Hypothalamus (tissue), 51 donors: ENCODE measurements at regions not wholly inside any gene's neighbourhood (a gene's known extent, or its start where the extent isn't known, plus 50 kb on each side); places are given as distances from the start of the nearest gene placed in this dataset.
"Not testable (repeated sequence)": the region's sequence is repeated elsewhere in the genome, so short reads cannot be mapped to it uniquely, and the experiment has no call there.

ENCODE experiments used
- DNase-seq, 51 donors: peaks; one replicate each; lab custom pipeline; 2025; lab: John Stamatoyannopoulos, UW

DNA sequence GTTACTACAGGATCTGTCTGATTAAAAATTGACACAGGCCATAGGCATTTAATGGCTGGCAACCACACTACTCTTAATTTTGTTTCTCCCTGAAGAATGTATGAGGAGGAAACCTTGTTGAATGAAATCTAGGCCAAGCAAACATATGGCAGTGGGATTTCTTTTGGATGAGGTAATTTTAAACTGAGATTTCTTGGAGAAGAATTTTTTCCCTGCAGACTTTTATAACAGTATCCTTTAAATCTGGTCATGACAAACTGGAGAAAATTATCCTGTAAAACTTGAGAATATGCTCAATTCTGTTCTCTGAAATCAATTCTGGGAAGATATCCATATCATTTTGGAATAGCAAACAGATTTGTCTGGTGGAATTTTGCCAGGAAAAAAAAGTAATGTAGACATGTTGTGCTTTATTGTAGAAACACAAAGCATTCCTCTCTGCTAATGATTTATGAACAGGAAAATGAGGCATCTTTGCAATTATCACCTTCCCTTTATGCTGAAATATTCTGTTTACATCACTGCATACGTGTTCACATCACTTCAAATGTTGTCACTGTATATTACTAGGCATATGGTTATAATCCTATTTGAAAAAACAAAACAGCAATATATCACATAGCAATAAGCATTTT is 108.3 kb upstream of the ARSJ start:
- no peak for DNase-seq

DNA sequence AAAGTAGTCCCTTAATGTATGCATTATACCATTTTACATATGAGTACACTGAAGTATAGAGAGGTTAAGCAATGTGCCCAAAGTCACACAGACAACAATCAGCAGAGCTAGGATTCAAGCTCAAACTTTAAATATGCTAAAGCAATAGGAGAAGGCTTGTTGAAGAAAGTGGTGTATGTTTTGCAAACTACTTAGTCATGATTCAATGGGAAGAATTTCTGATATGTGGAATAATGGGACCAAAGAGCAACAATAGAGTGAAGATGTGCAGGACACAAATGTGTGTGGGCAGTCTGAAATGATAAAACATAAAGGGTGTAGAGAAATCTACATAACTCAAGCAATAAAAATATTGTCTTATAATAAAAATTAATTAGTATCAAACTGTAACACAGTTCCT is 109.0 kb upstream of the ARSJ start:
- no peak for DNase-seq

DNA sequence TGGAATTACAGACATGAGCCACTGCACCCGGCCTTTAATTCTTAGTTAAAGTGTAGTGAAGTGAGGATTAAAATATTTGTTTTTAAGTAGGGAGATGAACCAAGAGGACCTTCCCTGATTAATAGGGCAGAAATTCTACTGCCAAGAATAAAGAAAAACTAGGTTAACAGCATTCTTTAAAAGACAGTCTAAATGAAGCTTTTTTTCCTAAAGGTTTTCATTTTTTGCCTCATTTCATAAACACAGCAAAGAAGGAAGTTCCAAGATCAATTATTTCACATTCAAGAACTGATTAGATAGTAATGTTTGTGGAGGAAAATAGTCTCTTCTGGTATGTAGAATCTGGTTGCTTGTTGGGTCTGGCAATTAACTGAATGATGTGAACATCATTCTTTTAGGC is 112.1 kb upstream of the ARSJ start:
- no peak for DNase-seq

DNA sequence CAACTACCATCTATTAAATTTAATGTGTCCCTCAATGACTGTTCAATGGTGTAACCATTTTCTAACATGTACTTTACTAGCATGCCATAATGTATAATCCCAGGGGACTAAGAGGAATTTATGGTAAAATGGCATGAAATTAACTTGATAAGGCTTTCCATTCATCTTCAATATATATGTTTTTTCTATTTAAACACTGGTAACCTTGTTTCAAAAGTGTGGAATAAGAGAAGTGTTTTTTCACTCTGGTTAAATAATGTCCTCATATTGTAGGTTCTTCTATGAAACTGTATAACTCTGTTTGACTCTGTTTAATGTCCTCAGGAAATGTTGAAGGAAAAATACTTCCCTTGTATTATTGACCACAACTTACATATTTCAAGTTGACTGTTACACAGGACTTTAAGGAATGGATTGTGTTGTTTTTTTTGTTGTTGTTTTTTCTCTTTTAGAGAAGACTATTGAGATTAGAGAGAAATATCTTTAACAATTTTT is 113.8 kb upstream of the ARSJ start:
- DNase-seq = no peak

DNA sequence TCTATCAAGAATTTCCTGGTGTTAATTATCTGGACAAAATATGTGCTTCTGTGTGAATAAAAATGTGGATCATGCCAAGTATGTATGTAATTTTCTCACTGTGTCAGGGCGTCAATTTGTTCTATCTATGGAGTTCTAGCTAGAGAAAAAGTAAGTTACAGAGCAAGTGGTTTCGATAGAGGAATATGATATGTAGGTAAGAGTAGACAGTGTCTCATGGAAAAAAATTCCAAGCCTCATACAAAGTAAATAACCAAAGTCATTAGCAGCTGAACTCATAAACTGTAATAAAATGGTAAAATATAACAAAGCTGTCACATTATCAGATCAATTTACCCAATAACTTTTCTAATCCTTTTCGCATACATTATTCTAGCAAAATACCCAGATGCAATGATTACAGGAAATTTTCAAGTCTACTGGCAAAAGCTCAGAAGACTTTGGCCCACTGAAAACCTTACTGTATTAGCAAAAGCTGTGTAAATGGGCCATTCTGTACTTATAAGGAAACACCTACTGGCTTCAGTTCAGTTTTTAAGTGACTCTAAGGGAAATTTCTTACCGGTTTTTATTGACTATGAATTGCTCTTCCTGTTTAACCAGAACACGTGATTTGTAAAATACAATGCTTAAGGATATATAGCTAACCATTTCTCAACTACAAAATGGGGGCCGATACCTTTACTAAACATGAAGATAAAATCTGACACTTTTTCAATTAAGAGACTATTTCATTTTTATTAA is 121.0 kb upstream of the ARSJ start:
- DNase-seq = no peak

DNA sequence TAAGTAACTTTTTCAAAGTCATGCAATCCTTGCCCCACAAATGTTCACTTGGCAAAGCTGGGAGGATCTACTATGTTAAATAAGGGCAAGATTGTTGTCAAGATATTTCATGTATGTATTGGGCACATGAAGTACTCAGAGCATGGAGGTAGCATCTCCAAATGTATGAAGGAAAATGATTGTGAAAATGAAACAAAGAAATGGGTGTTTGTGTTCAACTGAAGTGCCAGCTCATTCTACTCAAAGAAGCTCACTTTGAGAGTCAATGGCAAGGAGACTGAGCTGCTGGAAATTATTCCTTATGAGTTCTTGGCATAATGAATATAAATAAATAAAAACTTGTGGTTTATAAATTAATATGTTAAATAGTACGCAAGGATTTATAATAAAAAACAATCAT is 124.5 kb upstream of the ARSJ start:
- no peak for DNase-seq

DNA sequence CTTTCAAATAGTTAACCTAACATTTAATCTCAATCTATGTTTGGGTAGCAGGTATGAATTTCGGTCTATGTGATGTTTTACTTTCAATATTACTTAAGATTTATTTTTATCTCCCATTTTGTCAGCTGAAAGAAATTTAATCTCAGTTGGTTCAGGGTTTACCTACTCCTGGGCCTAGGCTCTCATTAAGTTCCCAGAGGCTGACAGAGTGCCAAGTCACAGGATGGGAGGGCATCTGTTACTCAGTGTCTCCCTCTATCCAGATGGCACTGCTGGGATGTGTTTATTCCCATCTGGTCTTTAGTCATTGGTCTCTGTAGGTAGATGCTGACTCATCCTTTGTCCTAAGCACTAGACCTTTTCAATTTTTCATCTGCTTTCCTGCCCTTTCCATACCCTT is 129.4 kb upstream of the ARSJ start:
- DNase-seq = no peak

DNA sequence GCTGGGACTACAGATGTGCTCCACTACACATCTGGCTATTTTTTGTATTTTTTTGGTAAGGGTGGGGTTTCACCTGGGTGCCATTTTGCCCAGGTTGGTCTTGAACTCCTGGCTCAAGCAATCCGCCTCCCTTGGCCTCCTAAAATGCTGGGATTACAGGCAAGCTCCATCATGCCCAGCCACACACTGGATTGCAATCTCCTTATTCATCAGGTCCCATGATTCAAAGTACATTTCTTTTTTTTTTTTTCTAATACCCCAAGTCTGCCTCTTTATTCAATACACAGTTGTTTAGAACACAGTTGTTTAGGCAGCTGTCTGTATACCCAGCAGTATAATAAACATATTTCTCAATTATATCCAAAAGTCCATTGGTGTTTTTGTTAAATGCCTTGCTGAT is 130.3 kb upstream of the ARSJ start:
- no peak for DNase-seq

DNA sequence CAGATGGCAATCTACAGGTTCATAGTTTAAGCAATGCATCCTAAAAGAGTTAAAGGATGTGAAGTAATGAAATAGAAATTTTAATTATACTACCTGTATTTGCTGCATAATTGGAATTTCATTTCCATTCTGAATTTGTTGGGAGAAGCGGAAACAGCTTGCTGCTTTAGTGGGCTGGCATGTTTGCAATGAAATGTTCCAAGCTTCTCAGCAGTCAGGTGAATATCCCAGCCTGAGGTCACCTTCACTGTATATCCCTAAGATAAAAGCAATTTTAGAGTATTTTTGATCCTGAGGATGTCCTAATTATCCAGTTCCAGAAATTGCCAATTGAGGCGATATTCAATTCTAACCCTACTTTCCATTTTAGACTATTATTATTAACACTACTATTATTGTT is 136.1 kb upstream of the ARSJ start:
- no peak for DNase-seq

DNA sequence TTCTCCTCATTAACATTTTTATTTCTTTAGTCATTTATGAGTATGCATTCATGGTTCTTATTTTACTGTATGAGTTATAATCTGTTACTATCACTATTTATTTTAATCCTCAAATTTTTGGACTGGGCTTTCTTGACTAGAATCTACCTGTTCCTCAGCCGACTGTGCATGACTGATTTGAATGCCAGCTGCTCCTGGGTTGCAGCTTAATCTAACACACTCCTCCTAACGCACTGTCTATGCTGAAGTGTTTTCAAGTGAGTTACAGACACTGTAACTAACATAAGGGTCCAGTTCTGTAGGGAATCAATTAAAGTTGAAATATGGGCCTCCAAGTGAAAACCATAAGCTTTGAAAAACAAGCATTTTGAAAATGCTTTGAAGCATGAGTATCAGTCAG is 137.4 kb upstream of the ARSJ start:
- DNase-seq = no peak

DNA sequence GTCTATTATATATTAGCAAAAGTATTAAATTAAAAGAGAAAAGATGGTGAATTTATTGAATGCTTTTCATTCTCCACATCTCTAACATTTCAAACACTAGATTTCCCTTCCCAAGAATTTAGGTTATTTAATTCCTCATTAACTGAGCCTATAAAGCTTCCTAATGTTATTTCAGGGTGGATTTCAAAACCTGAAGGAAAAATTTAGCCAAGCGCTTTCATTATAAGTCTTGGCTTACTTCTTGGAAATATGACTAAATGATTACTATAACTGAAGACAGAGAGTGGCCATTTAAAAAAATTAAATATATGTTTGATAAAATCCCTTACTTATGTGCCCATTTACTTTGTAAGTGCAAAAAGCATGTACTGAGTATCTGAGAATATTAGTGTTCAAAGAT is 141.8 kb upstream of the ARSJ start:
- DNase-seq = no peak

DNA sequence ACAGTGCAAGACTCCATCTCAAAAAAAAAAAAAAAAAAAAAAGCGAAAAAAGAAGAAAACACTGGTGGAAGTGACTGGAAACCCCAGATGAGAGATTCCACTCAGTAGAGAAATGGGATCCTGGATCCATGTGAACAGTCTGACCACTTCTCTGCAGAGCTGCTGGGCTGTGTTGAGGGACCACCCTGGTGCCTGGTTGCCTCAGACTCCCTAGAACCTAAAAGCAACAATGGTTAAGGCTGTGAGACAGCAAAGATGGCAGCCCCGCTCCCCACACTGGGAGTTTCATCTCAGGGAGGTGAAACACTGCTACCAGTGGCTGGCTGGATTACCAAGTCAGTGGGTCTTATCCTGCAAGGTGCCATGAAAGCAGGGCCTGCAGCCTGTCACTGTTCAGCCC is 152.8 kb upstream of the ARSJ start:
- DNase-seq = no peak

DNA sequence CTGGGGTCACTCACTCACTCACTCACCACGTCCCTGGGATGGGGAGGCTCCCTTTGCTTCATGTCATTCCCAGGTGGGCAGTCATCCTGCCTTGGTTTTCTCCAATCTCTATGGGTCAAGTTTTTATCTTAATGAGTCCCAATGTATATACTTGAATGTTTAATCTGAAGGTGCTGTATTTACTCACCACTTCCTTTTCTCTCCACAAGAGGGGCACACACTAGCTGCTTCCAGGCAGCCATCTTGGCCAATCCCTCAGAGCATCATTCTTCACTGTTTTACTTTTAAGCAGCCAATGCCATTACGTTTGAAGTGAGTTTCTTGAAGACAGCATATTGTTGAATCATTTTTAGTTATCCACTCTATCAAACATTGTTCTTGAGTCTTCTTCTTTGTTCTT is 153.4 kb upstream of the ARSJ start:
- DNase-seq = no peak

DNA sequence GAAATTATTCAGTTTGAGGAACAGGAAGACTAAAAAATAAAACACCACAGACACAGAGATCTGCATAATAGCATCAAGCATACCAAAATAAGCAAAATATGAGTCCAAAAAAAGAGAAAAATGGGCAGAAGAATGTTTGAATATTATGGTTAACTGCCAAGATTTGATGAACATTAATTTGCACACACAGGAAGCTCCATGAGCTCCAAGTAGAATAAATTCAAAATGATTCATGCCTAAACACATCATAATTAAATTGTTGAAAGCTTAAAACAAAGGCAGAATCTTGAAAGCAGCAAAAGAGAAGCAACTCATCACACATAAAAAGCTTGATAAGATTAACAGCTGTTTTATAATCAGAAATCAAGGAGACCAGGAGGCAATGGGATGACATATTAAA is 156.6 kb upstream of the ARSJ start:
- no peak for DNase-seq

DNA sequence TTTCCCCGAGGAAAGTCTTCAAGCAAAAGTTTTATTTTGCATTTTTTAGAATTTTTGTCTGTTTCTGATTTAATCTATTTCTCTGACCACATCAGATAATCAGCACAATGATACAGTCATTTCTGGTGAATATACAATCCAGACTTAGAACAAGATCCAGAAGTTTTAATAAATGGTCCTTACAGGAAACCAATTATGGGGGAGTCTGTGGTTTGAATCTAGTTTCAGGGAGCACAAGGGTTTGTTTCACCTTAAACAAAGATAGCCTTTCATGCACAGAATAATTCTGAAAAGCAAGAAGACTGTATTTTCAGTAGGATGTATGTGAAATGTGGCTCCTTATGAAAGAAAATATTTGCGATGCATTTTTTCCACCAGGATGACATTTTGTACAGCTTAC is 158.5 kb upstream of the ARSJ start:
- DNase-seq = no peak

DNA sequence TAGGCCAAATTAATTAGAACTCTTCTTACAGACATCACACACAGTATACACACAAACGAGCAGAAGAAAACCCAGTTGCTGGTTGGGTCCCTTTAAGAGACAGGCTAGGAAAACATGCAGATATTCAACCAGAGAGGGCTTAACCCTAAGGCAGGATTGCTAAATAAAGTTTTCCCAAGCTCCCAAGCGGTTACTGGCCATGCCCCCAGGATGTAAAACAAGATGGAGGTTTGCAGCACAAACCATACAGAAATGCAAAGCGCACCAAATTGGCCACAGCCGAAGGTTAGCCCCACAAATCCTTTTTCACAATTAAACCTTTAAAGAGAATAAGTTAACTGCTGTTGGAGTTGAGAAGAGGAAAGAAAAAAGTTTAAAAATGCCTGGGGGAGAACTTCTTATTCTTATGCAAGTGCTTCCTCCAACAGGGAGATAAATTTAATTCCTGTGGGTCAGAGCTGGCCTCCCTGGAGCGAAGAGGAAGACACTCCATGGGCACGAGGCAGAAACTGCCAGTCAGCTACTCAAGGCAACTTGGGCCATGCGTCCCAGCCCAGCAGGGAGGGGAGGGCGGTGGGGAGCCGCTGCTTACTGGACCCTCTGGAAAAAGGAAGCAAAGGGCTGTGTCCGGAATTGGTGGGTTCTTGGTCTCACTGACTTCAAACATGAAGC is 167.6 kb upstream of the ARSJ start:
- DNase-seq = peak in 2 of 51 donors; percentile 5 to 7

DNA sequence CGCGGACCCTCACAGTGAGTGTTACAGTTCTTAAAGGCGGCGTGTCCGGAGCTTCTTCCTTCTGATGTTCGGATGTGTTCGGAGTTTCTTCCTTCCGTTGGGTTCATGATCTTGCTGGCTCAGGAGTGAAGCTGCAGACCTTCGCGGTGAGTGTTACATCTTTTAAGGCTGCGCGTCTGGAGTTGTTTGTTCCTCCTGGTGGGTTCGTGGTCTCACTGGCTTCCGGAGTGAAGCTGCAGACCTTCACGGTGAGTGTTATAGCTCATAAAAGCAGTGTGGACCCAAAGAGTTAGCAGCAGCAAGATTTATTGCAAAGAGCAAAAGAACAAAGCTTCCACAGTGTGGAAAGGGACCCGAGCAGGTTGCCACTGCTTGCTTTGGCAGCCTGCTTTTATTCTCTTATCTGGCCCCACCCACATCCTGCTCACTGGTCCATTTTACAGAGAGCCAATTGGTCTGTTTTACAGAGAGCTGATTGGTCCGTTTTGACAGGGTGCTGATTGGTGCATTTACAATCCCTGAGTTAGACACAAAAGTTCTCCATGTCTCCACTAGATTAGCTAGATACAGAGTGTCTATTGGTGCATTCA is 168.3 kb upstream of the ARSJ start:
- DNase-seq = not testable (repeated sequence)

DNA sequence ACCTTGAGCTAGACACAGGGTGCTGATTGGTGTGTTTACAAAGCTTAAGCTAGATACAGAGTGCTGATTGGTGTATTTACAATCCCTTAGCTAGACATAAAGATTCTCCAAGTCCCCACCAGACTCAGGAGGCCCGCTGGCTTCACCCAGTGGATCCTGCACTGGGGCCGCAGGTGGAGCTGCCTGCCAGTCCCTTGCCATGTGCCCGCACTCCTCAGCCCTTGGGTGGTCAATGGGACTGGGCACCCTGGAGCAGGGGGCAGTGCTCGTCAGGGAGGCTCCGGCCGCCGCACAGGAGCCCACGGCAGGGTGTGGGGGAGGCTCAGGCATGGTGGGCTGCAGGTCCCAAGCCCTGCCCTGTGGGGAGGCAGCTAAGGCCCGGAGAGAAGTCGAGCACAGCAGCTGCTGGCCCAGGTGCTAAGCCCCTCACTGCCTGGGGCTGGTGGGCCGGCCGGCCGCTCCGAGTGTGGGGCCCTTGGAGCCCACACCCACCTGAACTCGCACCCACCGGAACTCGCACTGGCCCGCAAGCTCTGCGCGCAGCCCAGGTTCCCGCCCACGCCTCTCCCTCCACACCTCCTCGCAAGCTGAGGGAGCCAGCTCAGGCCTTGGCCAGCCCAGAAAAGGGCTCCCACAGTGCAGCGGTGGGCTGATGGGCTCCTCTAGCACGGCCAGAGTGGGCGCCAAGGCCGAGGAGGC is 169.1 kb upstream of the ARSJ start:
- DNase-seq = not testable (repeated sequence)

DNA sequence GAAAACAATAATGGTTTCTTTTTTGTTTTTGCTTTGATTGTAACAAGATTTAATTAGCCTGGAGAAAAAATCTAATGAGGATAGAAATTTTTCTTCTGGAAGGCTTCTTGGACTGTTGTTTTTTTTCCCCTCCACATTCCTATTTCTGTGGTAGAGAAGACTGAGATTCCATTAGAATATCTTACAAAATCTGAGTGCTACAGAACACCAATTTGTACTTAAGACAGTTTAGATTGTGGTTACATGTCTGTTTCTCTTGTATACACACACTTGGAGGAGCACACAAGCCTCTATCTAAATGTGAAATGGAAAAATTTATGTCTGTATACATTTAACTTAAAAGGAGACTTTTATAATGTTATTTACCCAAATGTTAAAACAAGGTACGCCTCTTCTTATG is 176.9 kb upstream of the ARSJ start:
- DNase-seq = no peak

DNA sequence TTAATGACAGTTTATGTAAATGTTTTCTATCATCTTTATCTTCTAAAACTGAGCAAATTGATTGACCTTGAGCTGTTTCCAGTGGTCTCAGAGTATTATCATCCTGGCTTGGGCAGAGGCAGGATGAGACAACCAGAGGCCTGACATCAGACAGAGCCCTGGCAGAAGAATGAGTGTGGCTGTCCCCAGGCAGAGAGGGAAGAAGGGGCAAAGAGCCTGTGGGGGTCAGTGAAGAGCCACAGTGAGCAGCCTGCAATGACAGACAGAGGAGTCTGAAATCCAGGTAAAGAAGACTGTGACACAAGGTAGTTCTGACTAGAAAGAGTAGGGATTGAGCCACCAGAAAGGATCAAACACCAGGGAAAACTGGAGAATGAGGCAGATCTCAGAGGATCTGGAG is 182.4 kb upstream of the ARSJ start:
- DNase-seq = no peak

DNA sequence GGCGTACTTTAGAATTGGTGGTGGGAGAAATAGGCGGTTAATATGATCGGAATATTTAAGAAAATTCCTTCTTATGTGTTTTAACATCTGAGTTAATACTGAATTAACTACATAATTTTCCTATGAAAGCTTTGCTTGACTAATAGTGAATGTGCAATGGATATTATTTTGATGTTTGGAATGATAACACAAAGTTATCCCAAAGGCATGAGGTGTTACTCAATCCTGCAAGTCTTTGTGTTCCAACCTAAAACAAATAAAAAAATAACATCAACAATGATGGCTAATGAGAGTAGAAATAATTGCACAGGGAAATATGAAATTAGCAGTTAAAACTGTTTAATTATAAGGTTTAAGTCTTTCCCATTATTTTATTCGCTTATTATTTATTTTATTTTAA is 183.6 kb upstream of the ARSJ start:
- no peak for DNase-seq
